NCI-H748 (cell line): ENCODE measurements at regions not wholly inside any gene's neighbourhood (a gene's known extent, or its start where the extent isn't known, plus 50 kb on each side); places are given as distances from the start of the nearest gene placed in this dataset.
"Not testable (repeated sequence)": the region's sequence is repeated elsewhere in the genome, so short reads cannot be mapped to it uniquely, and the experiment has no call there.

Source experiments
- DNase-seq: peaks from one replicate; lab custom pipeline; 2025; ENCODE audit not compliant: unreplicated experiment; lab: John Stamatoyannopoulos, UW

GRCh38 chr9:2243666-2244555, 228.8 kb downstream of the SMARCA2 start:
- DNase-seq = no peak

DNA sequence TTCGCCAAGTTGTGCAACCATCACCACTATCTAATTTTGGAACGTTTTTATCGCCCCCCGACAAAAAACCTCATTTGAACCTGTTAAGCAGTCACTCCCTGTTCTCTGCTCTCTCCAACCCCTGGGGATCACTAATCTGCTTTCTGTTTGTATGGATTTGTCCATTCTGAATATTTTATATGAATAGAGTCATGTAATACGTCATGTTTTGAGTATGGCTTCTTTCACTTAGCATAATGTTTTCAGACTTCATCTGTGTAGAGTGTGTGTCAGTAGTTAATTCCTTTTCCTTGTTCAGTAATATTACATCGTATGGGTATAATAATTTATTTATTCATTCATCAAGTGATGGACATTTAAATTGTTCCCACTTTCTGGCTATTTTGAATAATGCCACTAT, 232.2 kb downstream of the SMARCA2 start:
- DNase-seq = no peak

DNA sequence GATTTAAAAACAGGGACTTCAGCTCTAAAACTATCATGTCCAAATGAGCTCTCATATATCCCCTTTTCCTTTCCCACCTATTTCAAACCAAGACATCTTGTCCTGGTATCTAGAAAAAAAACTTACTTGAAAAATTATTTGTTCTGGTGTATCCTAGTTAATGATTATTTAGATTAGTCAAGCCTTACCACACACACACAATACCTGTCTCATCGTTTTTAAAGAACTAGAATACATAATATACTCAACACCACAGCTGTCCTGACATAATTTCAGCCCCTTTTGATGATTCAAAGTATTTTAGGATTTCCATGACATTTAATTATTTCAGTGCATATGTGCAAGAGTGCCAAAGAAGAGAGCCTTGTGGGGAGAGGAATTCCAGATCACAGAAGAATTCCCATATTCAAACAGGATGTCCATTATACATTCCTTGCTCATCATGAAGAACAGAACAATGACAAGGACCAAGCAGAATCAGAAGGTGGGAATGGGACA, 233.7 kb downstream of the SMARCA2 start:
- DNase-seq = no peak

- DNase-seq = no peak
These were observed 238.8 kb downstream of the SMARCA2 start for GRCh38 chr9:2253636-2254580.

GRCh38 chr9:2255128-2255527, 240.0 kb downstream of the SMARCA2 start:
- DNase-seq = peak; percentile 24

DNA sequence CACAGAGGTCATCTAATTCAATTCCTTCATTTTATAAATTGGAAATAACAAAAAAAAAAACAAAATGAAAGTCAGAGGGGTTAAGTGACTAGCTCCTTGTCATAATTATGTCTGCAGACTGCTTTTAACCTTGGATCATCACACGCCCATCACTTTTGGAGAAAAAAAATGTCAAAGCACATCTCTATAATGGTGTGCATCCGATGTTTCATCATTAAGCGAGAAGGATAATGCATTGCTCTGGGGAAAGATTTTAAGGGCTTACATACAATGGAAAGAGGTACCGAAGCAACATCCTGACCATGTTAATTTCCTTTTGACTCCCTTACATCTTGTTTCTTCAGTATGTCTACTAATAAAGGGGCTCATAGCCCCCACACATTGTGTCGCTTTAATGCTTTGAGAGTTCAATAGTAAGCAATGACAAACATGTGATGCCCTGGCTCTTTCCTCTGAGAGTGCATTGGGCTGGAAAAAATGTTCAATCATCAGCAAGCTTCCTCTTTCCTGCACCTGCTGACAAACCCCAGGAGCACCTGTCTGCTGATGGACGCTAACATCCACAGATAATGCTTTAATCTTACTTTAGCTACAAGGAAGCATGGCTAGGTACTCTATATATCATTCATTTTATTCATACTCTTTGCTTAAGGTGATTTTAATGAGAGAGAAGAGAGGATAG, 242.2 kb downstream of the SMARCA2 start:
- peak; percentile 66 for DNase-seq

GRCh38 chr9:2260417-2261306, 245.5 kb downstream of the SMARCA2 start:
- peak; percentile 39 for DNase-seq

DNA sequence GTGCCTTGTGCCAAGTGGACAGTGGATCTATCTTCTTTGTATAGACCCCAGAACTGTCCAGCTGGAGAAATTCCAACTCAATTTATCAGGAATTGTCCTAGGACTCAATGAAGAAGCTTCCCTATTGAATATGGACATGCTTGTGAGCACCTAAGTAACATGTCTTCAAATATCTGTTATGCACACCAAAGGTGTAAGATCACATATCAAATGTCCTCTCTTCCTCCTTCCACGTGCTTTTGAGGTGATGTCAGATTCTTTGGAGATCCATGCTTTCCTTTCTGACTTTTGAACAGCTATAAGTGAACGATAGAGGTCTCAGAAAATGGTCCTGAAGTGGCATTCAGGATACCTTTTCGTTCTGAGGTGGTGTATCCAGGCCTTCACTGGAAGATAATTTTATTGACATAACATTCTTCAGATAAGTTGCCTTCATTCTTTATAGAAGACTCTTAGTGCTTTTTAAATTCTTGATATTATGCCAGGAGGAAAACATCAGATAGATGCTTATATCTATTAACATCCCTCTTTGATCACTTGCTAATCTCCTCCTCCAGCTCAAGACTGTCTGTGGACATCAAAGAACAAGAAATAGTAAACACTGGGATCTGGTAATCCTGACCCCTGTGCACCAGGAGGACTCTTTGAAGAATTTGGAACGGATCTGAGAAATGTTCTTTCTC, 246.4 kb downstream of the SMARCA2 start:
- DNase-seq = no peak

DNA sequence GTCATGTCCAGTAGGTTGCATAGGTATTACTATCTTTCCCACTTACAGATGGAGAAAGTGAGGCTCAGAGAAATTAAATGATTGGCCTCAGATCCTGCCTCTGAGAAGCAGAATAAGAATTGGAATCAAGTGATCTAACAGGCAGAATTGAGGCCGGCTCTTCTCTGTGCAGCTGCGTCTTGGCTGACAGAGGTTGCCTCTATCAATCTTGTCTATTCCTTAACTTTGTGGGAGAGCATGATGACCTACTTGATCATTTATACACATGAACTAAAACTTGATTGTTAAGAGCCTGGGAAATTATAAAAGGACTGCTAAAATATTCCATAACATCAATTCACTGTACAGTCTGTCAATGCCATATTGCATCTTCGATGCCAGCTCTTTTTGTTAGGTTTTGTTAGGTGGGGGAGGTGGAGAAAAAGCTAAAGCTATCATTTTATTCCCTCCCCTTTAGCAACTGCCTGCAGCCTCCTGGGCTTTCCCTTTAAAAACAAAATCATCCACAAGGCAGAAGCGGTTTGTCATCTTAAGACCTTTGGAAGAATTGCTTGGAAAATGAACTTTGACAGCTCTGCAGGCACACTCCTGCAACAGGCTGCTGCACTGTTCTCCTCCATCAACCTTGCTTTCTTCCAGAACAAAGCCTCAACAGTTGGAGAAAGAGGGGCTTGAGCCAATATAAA, 247.4 kb downstream of the SMARCA2 start:
- DNase-seq = no peak

DNA sequence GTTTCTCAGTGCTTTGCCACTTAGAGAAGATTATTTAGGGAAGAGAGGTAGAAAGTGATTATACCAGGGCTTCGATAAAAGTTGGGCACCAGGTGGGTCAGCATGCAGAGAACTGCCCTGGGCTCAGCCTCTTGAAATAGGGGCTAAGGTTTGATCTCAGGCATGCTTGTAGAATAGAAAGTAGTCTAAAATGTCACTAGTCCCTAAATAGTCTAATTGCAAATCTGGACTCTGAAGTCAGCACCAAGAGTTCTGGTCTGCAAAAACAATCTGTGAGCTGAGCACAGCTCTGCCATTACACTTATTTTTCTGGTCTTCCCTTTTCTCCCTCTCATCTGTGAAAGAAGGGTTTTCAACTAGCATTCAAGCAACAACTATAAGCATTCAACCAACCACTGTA, 248.0 kb downstream of the SMARCA2 start:
- no peak for DNase-seq

DNA sequence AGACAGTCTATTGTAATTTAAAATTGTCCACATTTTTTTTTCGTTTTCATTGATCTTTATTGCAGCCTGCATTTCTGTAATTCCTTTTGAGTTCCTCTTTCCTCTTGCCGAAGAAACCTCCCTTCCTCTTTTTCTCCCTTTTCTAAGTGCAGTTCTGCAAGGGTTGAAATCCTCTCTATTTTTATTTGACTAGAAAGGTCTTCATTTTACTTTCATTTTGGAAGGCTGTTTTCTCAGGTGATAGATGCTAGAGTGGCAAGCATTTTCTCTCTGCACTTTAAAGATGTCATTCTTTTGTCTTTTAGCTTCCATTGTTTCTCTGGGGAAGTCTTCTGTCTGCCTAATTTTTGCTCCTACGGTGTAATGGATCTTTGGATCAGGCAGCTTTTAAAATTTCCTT, 248.5 kb downstream of the SMARCA2 start:
- no peak for DNase-seq

DNA sequence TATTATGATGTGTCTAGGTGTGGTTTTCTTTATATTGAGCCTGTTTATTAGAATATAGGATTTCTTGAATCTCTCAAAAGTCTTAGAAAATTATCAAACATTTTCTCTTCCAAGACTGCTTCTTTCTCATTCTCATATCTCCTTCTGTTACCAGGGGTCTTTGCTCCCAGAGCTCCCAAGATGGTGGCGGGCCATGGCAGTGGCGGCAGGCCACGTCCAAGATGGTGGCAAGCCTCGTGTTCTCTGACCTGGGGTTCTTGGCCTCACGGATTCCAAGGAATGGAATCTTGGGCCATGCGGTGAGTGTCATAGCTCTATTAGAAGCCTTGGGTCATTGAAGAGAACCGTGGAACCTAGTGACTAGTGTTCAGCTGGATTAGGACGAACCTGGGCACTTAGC, 248.9 kb downstream of the SMARCA2 start:
- no peak for DNase-seq

DNA sequence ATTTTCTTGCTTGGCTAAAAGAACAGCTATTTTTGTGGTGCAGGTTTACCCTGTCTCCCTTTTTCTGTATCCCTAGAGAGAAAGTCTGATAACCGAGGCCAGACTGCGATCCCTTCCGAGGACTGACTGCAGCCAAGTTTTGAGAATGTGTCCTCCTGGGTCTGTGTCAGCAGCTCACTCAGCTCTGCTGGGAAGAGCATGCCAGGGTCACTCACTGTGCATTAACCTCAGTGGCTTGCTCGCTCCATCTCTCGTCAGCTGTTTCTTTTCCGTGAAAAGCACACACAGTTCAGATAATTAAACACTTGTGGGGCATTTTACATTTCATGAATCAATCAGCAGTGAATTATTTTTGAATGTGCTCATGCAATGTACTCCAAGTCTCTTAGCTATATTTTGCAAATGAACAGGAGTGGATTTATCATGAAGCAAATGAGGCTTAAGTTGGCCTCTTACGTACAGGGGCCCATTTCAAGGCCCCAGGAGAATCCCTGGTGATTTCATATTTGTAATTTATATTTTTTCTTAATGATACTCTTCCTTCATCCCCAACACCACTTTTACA, 252.1 kb downstream of the SMARCA2 start:
- no peak for DNase-seq

- DNase-seq = no peak
These were observed 254.6 kb downstream of the SMARCA2 start for GRCh38 chr9:2269778-2270177.

DNA sequence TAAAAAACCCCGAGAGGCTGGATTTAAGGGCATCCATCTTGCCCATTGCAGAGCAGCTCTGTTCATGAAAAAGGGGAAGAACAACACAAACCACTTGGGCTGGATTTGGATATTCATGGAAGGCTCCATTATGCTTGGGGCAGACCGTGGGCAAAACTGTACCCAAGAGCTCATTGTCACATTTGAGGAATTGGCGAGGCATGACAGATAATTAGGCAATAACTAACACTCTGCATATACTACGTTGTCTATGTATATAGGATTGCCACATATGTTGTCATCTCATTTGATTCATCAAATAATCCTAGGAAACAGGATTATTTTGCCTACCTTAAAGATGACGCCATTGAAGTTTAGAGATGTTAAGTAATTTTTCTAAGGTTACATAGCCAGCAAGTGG, 255.4 kb downstream of the SMARCA2 start:
- DNase-seq = no peak

DNA sequence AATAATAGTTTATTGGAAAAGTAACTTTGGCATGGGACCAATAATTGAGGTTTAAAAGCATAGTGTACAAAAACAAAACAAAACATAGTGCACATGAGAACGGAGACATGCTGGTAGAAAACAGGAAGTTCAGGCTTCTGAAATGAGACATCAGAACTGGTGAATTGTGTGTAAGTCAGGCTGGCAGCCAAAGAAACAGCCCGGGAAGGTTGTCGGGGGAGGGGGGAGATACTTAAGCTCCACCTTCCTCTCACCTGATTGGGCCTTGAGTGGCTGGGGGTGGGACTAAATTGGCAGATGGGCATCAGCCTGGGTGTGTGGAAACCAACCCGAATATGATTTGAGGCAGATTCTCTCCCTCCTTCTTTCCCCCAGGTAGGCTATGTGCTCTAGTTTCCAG, 256.3 kb downstream of the SMARCA2 start:
- DNase-seq = no peak

DNA sequence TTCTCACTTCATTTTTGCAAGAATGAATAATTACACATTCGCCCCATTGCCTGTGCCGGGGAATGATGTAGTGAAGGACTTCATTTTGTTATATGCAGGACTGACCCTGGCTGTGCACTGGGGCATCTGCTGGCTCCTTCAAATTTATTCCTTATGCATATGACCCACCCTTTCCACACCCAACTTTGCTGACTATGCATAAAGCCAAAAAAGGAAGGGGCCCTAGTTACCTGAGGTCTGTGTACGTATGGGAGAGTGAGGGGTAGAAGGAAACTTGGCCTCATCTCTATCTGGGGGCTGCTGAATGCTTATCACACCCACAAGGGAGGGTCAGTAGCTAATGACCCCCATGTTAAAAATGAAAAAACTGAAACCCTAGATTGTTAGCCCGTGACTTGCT, 259.6 kb downstream of the SMARCA2 start:
- DNase-seq = no peak

- DNase-seq = no peak
These were observed 261.1 kb downstream of the SMARCA2 start for GRCh38 chr9:2276296-2276695.

DNA sequence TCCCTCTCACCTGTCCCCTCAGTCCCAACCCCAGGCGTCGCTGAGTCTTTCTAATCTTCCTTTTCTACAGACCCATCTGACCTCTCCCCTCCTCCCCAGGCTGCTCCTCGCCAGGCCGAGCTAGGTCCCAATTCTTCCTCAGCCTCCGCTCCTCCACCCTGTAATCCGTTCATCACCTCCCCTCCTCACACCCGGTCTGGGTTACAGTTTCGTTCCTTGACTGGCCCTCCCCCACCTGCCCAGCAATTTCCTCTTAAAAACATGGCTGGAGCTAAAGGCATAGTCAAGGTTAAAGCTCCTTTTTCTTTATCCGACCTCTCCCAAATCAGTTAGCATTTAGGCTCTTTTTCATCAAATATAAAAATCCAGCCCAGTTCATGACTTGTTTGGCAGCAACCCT, 262.0 kb downstream of the SMARCA2 start:
- not testable (repeated sequence) for DNase-seq
